ENCODE measurements at regions not wholly inside any gene's neighbourhood (a gene's known extent, or its start where the extent isn't known, plus 50 kb on each side); places are given as distances from the start of the nearest gene placed in this dataset.

DNA sequence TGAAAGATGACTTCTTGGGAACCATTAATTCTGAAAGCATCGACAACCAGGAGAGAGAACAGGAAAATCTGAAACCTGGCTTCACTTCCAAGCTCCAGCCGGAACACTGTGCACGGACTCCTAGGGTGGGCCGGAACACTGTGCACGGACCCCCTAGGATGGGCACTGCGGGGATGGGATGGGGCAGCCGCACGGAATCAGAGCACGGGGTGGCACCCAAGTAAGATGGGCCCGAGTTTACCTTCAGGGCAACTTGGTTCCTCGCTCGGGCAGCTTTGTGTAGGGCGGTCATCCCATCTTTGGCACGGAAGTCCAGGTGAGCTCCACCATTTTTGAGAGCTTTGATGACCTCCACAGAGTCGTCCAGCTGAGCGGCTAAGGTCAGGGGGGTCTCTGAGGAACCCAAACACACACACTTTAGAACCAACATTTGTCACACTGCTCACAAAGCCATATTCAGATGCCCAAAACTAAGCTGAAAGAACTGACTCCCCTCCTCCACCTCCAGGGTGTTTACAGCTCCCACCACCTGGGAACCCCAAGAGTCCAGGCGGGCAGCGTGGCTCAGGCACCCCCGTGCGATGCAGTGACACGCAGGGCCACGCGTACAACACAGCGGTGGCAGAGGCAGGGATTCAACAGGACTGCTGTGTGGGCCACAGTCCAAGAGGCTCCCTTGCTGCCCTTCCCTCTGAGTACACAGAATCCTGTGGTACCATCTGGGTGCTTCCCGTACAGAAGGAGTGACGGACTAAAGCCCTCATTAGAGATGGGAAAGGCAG, 157.9 kb downstream of the SHANK2 start:
- TF ChIP-seq CTCF (IDR thresholded peaks at IDR 0.05) (no peak), EP300 (IDR thresholded peaks at IDR 0.05) (no peak)
